LNCaP clone FGC (cell line): ENCODE measurements at regions not wholly inside any gene's neighbourhood (a gene's known extent, or its start where the extent isn't known, plus 50 kb on each side); places are given as distances from the start of the nearest gene placed in this dataset.
"Not testable (repeated sequence)": the region's sequence is repeated elsewhere in the genome, so short reads cannot be mapped to it uniquely, and the experiment has no call there.

ENCODE experiments used
- DNase-seq: peaks from one replicate; pipeline ENCODE4 v3.0.0-alpha.2; 2011; ENCODE audit warnings: low read depth
- H3K4me3 ChIP-seq: 2 replicates; pipeline ENCODE4 v1.5.1; 2011; ENCODE audit warnings: mild to moderate bottlenecking, low read depth, low read length, control low read depth
- CTCF ChIP-seq: IDR thresholded peaks from 2 replicates; pipeline ENCODE4 v1.5.1; 2012; ENCODE audit warnings: mild to moderate bottlenecking; ENCODE audit not compliant: control insufficient read depth, insufficient read depth; ENCODE audit errors: extremely low read depth

- no peak overlapping the region for H3K4me3 ChIP-seq
- no peak for TF ChIP-seq CTCF
- no peak for DNase-seq
Observed at GRCh38 chr6:14547284-14547998, 429.9 kb downstream of the CD83 start.

GRCh38 chr6:14549304-14549770 lies 431.8 kb downstream of the CD83 start:
- no peak overlapping the region for H3K4me3 ChIP-seq
- TF ChIP-seq CTCF: no peak
- DNase-seq: no peak

- DNase-seq: no peak
- no peak for TF ChIP-seq CTCF
- H3K4me3 ChIP-seq: no peak overlapping the region
Observed at GRCh38 chr6:14549871-14550270, 432.3 kb downstream of the CD83 start.

- DNase-seq: no peak
- no peak overlapping the region for H3K4me3 ChIP-seq
- no peak for TF ChIP-seq CTCF
Observed at GRCh38 chr6:14550410-14550809, 432.8 kb downstream of the CD83 start.

- H3K4me3 ChIP-seq: no peak overlapping the region
- no peak for TF ChIP-seq CTCF
- no peak for DNase-seq
Observed at GRCh38 chr6:14550822-14551221, 433.2 kb downstream of the CD83 start.

- DNase-seq, H3K4me3 ChIP-seq: not testable (repeated sequence)
Observed at GRCh38 chr6:14551601-14552000, 434.0 kb downstream of the CD83 start.

- TF ChIP-seq CTCF: no peak
- no peak overlapping the region for H3K4me3 ChIP-seq
- no peak for DNase-seq
Observed at GRCh38 chr6:14552891-14553290, 435.3 kb downstream of the CD83 start.
